HL-60/S4 (cell line): ENCODE measurements at regions not wholly inside any gene's neighbourhood (a gene's known extent, or its start where the extent isn't known, plus 50 kb on each side); places are given as distances from the start of the nearest gene placed in this dataset.

Source experiments
- in situ Hi-C: fragments of 300-500 bp; cut with MboI; formaldehyde crosslinking; loops from 2 replicates; pipeline ENCODE4 v1.14.3; 2022; ENCODE audit warnings: low sequenced_read_pairs

GRCh38 chr5:53359916-53360517 lies 120.4 kb upstream of the FST start:
- in situ Hi-C loops, result no loop called here

GRCh38 chr5:53360811-53361210 lies 119.6 kb upstream of the FST start:
- in situ Hi-C loops, result no loop called here

- in situ Hi-C loops, result no loop called here
Measured at GRCh38 chr5:53361708-53362107, 118.7 kb upstream of the FST start.

- in situ Hi-C loops, result no loop called here
Measured at GRCh38 chr5:53362521-53362941, 117.9 kb upstream of the FST start.

GRCh38 chr5:53364061-53364460 lies 116.4 kb upstream of the FST start:
- in situ Hi-C loops, result no loop called here

GRCh38 chr5:53366245-53366644 lies 114.2 kb upstream of the FST start:
- in situ Hi-C loops, result no loop called here

- in situ Hi-C loops, result no loop called here
Measured at GRCh38 chr5:53367727-53368126, 112.7 kb upstream of the FST start.

- in situ Hi-C loops, result no loop called here
Measured at GRCh38 chr5:53368516-53368915, 111.9 kb upstream of the FST start.

- in situ Hi-C loops, result no loop called here
Measured at GRCh38 chr5:53368966-53369605, 111.3 kb upstream of the FST start.

GRCh38 chr5:53369681-53370080 lies 110.7 kb upstream of the FST start:
- in situ Hi-C loops, result no loop called here

GRCh38 chr5:53373451-53374158 lies 106.8 kb upstream of the FST start:
- in situ Hi-C loops, result no loop called here

- in situ Hi-C loops, result no loop called here
Measured at GRCh38 chr5:53376853-53377252, 103.6 kb upstream of the FST start.

- in situ Hi-C loops, result no loop called here
Measured at GRCh38 chr5:53378190-53378589, 102.2 kb upstream of the FST start.

- in situ Hi-C loops, result no loop called here
Measured at GRCh38 chr5:53378590-53379247, 101.7 kb upstream of the FST start.

- in situ Hi-C loops, result no loop called here
Measured at GRCh38 chr5:53386341-53386740, 94.1 kb upstream of the FST start.

- in situ Hi-C loops, result no loop called here
Measured at GRCh38 chr5:53389093-53389492, 91.3 kb upstream of the FST start.

- in situ Hi-C loops, result no loop called here
Measured at GRCh38 chr5:53392073-53392472, 88.4 kb upstream of the FST start.

GRCh38 chr5:53394808-53395207 lies 85.6 kb upstream of the FST start:
- in situ Hi-C loops, result no loop called here

- in situ Hi-C loops, result no loop called here
Measured at GRCh38 chr5:53397141-53397757, 83.2 kb upstream of the FST start.

GRCh38 chr5:53397845-53398244 lies 82.6 kb upstream of the FST start:
- in situ Hi-C loops, result no loop called here

- in situ Hi-C loops, result no loop called here
Measured at GRCh38 chr5:53399926-53400697, 80.3 kb upstream of the FST start.
